ENCODE measurements at regions not wholly inside any gene's neighbourhood (a gene's known extent, or its start where the extent isn't known, plus 50 kb on each side); places are given as distances from the start of the nearest gene placed in this dataset.
"Not testable (repeated sequence)": the region's sequence is repeated elsewhere in the genome, so short reads cannot be mapped to it uniquely, and the experiment has no call there.

- no peaks in the 10 kb centered on the region for H3K4me1 ChIP-seq (ENCODE audit: insufficient read depth)
- H3K4me3 ChIP-seq (ENCODE audit: low read depth, low read length), result no peak overlapping the region
- H3K27ac ChIP-seq (ENCODE audit: low read depth), result no peak overlapping the region
- no peak for DNase-seq (ENCODE audit: extremely low spot score)
- 81% methylated on average over 1 of the region's 1 CpG for WGBS
- H3K36me3 ChIP-seq (ENCODE audit: insufficient read depth), result no peaks in the 10 kb centered on the region
Observed at GRCh38 chr11:23317816-23318215, 457.5 kb upstream of the CCDC179 start.

- Histone ChIP-seq H3K4me3 (ENCODE audit: low read depth, low read length) (no peak overlapping the region), H3K36me3 (ENCODE audit: insufficient read depth) (no peaks in the 10 kb centered on the region)
- 75% methylated on average over 1 of the region's 1 CpG for WGBS
Observed at GRCh38 chr11:23318670-23319069, 458.4 kb upstream of the CCDC179 start.

GRCh38 chr11:23320131-23320530, 459.9 kb upstream of the CCDC179 start:
- Histone ChIP-seq H3K4me1 (ENCODE audit: insufficient read depth) (no peaks in the 10 kb centered on the region), H3K36me3 (ENCODE audit: insufficient read depth) (no peaks in the 10 kb centered on the region), H3K4me3 (ENCODE audit: low read depth, low read length) (no peak overlapping the region), H3K27ac (ENCODE audit: low read depth) (no peak overlapping the region)
- no peak for DNase-seq (ENCODE audit: extremely low spot score)

More at GRCh38 chr11:23318670-23319069, 458.4 kb upstream of the CCDC179 start:
- no peak for DNase-seq (ENCODE audit: extremely low spot score)
- Histone ChIP-seq H3K27ac (ENCODE audit: low read depth) (no peak overlapping the region), H3K4me1 (ENCODE audit: insufficient read depth) (no peaks in the 10 kb centered on the region)

GRCh38 chr11:23335586-23335985, 475.3 kb upstream of the CCDC179 start:
- not testable (repeated sequence) for H3K4me1 ChIP-seq (ENCODE audit: insufficient read depth); H3K4me3 ChIP-seq (ENCODE audit: low read depth, low read length); H3K27ac ChIP-seq (ENCODE audit: low read depth); H3K36me3 ChIP-seq (ENCODE audit: insufficient read depth); DNase-seq (ENCODE audit: extremely low spot score)
- WGBS, result 86% methylated on average over 6 of the region's 6 CpGs

- 83% methylated on average over 2 of the region's 2 CpGs for WGBS
- DNase-seq (ENCODE audit: extremely low spot score), result no peak
- Histone ChIP-seq H3K4me3 (ENCODE audit: low read depth, low read length) (no peak overlapping the region), H3K27ac (ENCODE audit: low read depth) (no peak overlapping the region), H3K36me3 (ENCODE audit: insufficient read depth) (no peaks in the 10 kb centered on the region), H3K4me1 (ENCODE audit: insufficient read depth) (no peaks in the 10 kb centered on the region)
Observed at GRCh38 chr11:23336961-23337360, 476.7 kb upstream of the CCDC179 start.

GRCh38 chr11:23353611-23354010, 493.3 kb upstream of the CCDC179 start:
- 50% methylated on average over 2 of the region's 2 CpGs for WGBS
- no peak for DNase-seq (ENCODE audit: extremely low spot score)

GRCh38 chr11:23359297-23359696, 499.0 kb upstream of the CCDC179 start:
- Histone ChIP-seq H3K4me3 (ENCODE audit: low read depth, low read length) (no peak overlapping the region), H3K27ac (ENCODE audit: low read depth) (no peak overlapping the region), H3K36me3 (ENCODE audit: insufficient read depth) (no peaks in the 10 kb centered on the region), H3K4me1 (ENCODE audit: insufficient read depth) (no peaks in the 10 kb centered on the region)
- no peak for DNase-seq (ENCODE audit: extremely low spot score)

More at GRCh38 chr11:23353611-23354010, 493.3 kb upstream of the CCDC179 start:
- Histone ChIP-seq H3K4me3 (ENCODE audit: low read depth, low read length) (no peak overlapping the region), H3K27ac (ENCODE audit: low read depth) (no peak overlapping the region), H3K36me3 (ENCODE audit: insufficient read depth) (no peaks in the 10 kb centered on the region), H3K4me1 (ENCODE audit: insufficient read depth) (no peaks in the 10 kb centered on the region)

GRCh38 chr11:23364076-23364475, 503.8 kb upstream of the CCDC179 start:
- H3K27ac ChIP-seq (ENCODE audit: low read depth), result no peak overlapping the region
- H3K4me1 ChIP-seq (ENCODE audit: insufficient read depth), result no peaks in the 10 kb centered on the region
- 94% methylated on average over 3 of the region's 3 CpGs for WGBS
- no peak overlapping the region for H3K4me3 ChIP-seq (ENCODE audit: low read depth, low read length)
- no peak for DNase-seq (ENCODE audit: extremely low spot score)
- H3K36me3 ChIP-seq (ENCODE audit: insufficient read depth), result no peaks in the 10 kb centered on the region

GRCh38 chr11:23370580-23371275, 510.5 kb upstream of the CCDC179 start:
- no peak for DNase-seq (ENCODE audit: extremely low spot score)
- 75% methylated on average over 3 of the region's 3 CpGs for WGBS
- Histone ChIP-seq H3K27ac (ENCODE audit: low read depth) (no peak overlapping the region), H3K4me3 (ENCODE audit: low read depth, low read length) (no peak overlapping the region), H3K36me3 (ENCODE audit: insufficient read depth) (no peaks in the 10 kb centered on the region), H3K4me1 (ENCODE audit: insufficient read depth) (no peaks in the 10 kb centered on the region)

- H3K36me3 ChIP-seq (ENCODE audit: insufficient read depth), result no peaks in the 10 kb centered on the region
- H3K4me3 ChIP-seq (ENCODE audit: low read depth, low read length), result no peak overlapping the region
- H3K4me1 ChIP-seq (ENCODE audit: insufficient read depth), result no peaks in the 10 kb centered on the region
- H3K27ac ChIP-seq (ENCODE audit: low read depth), result no peak overlapping the region
- no peak for DNase-seq (ENCODE audit: extremely low spot score)
Observed at GRCh38 chr11:23377909-23378308, 517.6 kb upstream of the CCDC179 start.

GRCh38 chr11:23391031-23391430, 530.8 kb upstream of the CCDC179 start:
- H3K4me3 ChIP-seq (ENCODE audit: low read depth, low read length), result no peak overlapping the region
- DNase-seq (ENCODE audit: extremely low spot score), result no peak
- no peaks in the 10 kb centered on the region for H3K4me1 ChIP-seq (ENCODE audit: insufficient read depth)
- no peak overlapping the region for H3K27ac ChIP-seq (ENCODE audit: low read depth)
- H3K36me3 ChIP-seq (ENCODE audit: insufficient read depth), result no peaks in the 10 kb centered on the region
- 81% methylated on average over 2 of the region's 2 CpGs for WGBS

GRCh38 chr11:23398052-23398451, 537.8 kb upstream of the CCDC179 start:
- H3K36me3 ChIP-seq (ENCODE audit: insufficient read depth), result no peaks in the 10 kb centered on the region
- WGBS, result 92% methylated on average over 2 of the region's 2 CpGs
- no peak overlapping the region for H3K4me3 ChIP-seq (ENCODE audit: low read depth, low read length)
- no peak for DNase-seq (ENCODE audit: extremely low spot score)
- H3K4me1 ChIP-seq (ENCODE audit: insufficient read depth), result no peaks in the 10 kb centered on the region
- no peak overlapping the region for H3K27ac ChIP-seq (ENCODE audit: low read depth)

- Histone ChIP-seq H3K36me3 (ENCODE audit: insufficient read depth) (no peaks in the 10 kb centered on the region), H3K27ac (ENCODE audit: low read depth) (no peak overlapping the region), H3K4me1 (ENCODE audit: insufficient read depth) (no peaks in the 10 kb centered on the region), H3K4me3 (ENCODE audit: low read depth, low read length) (no peak overlapping the region)
- WGBS, result 95% methylated on average over 25 of the region's 25 CpGs
- DNase-seq (ENCODE audit: extremely low spot score), result no peak
Observed at GRCh38 chr11:23399995-23400394, 539.7 kb upstream of the CCDC179 start.

- no peak for DNase-seq (ENCODE audit: extremely low spot score)
- Histone ChIP-seq H3K36me3 (ENCODE audit: insufficient read depth) (no peaks in the 10 kb centered on the region), H3K4me3 (ENCODE audit: low read depth, low read length) (no peak overlapping the region), H3K4me1 (ENCODE audit: insufficient read depth) (no peaks in the 10 kb centered on the region), H3K27ac (ENCODE audit: low read depth) (no peak overlapping the region)
- WGBS, result 98% methylated on average over 53 of the region's 53 CpGs
Observed at GRCh38 chr11:23403210-23404185, 543.2 kb upstream of the CCDC179 start.
